Activated T-cell treated with anti-CD3 and anti-CD28 coated beads, Interleukin-2, amount 50 U/mL, for 48 hours (primary cell): ENCODE measurements at regions not wholly inside any gene's neighbourhood (a gene's known extent, or its start where the extent isn't known, plus 50 kb on each side); places are given as distances from the start of the nearest gene placed in this dataset.

ENCODE experiments used
- DNase-seq, 2 experiments: peaks; one replicate each; pipeline ENCODE4 v3.0.0-alpha.2; 2020

GRCh38 chr20:11001764-11002540, 328.2 kb upstream of the JAG1 start:
- no peak for DNase-seq

- no peak for DNase-seq
These were observed 329.5 kb upstream of the JAG1 start for GRCh38 chr20:11003341-11003740.

- no peak for DNase-seq
These were observed 334.7 kb upstream of the JAG1 start for GRCh38 chr20:11008444-11009033.

- DNase-seq = no peak
These were observed 337.9 kb upstream of the JAG1 start for GRCh38 chr20:11011653-11012052.

GRCh38 chr20:11012975-11013374, 339.2 kb upstream of the JAG1 start:
- DNase-seq = no peak

- DNase-seq = no peak
These were observed 340.0 kb upstream of the JAG1 start for GRCh38 chr20:11013801-11014200.

GRCh38 chr20:11015440-11015839, 341.6 kb upstream of the JAG1 start:
- no peak for DNase-seq

- DNase-seq = no peak
These were observed 343.6 kb upstream of the JAG1 start for GRCh38 chr20:11017446-11017845.

- no peak for DNase-seq
These were observed 344.9 kb upstream of the JAG1 start for GRCh38 chr20:11018668-11019170.

GRCh38 chr20:11020712-11021111, 346.9 kb upstream of the JAG1 start:
- no peak for DNase-seq

GRCh38 chr20:11027224-11027623, 353.4 kb upstream of the JAG1 start:
- no peak for DNase-seq

- DNase-seq = no peak
These were observed 356.6 kb upstream of the JAG1 start for GRCh38 chr20:11030351-11030750.

GRCh38 chr20:11031300-11031699, 357.5 kb upstream of the JAG1 start:
- no peak for DNase-seq

GRCh38 chr20:11032611-11033010, 358.8 kb upstream of the JAG1 start:
- no peak for DNase-seq

- DNase-seq = no peak
These were observed 360.2 kb upstream of the JAG1 start for GRCh38 chr20:11034025-11034424.

GRCh38 chr20:11035211-11035610, 361.4 kb upstream of the JAG1 start:
- no peak for DNase-seq

GRCh38 chr20:11041396-11041795, 367.6 kb upstream of the JAG1 start:
- no peak for DNase-seq

GRCh38 chr20:11043001-11043400, 369.2 kb upstream of the JAG1 start:
- no peak for DNase-seq

- DNase-seq = no peak
These were observed 370.8 kb upstream of the JAG1 start for GRCh38 chr20:11044561-11044960.

GRCh38 chr20:11045412-11046175, 371.8 kb upstream of the JAG1 start:
- no peak for DNase-seq

- DNase-seq = no peak
These were observed 373.8 kb upstream of the JAG1 start for GRCh38 chr20:11047559-11047958.

- no peak for DNase-seq
These were observed 374.9 kb upstream of the JAG1 start for GRCh38 chr20:11048739-11049138.

- DNase-seq = no peak
These were observed 376.6 kb upstream of the JAG1 start for GRCh38 chr20:11050350-11050749.

GRCh38 chr20:11051136-11051535, 377.3 kb upstream of the JAG1 start:
- no peak for DNase-seq
